ENCODE measurements at regions not wholly inside any gene's neighbourhood (a gene's known extent, or its start where the extent isn't known, plus 50 kb on each side); places are given as distances from the start of the nearest gene placed in this dataset.

GRCh38 chr22:48687606-48688005 is 1140.1 kb downstream of the BRD1 start:
- no peak for DNase-seq

- DNase-seq, result no peak
Measured at GRCh38 chr22:48686694-48687302, 1140.9 kb downstream of the BRD1 start.

GRCh38 chr22:48685767-48686166 is 1141.9 kb downstream of the BRD1 start:
- DNase-seq, result no peak

- no peak for DNase-seq
Measured at GRCh38 chr22:48683640-48684039, 1144.0 kb downstream of the BRD1 start.

- DNase-seq, result no peak
Measured at GRCh38 chr22:48682504-48682903, 1145.2 kb downstream of the BRD1 start.

GRCh38 chr22:48680601-48681000 is 1147.1 kb downstream of the BRD1 start:
- DNase-seq, result no peak

- no peak for DNase-seq
Measured at GRCh38 chr22:48679656-48680555, 1147.8 kb downstream of the BRD1 start.

- no peak for DNase-seq
Measured at GRCh38 chr22:48678171-48679135, 1149.2 kb downstream of the BRD1 start.

GRCh38 chr22:48677621-48678020 is 1150.1 kb downstream of the BRD1 start:
- DNase-seq, result no peak

- no peak for DNase-seq
Measured at GRCh38 chr22:48677168-48677520, 1150.5 kb downstream of the BRD1 start.

GRCh38 chr22:48676266-48677167 is 1151.2 kb downstream of the BRD1 start:
- DNase-seq, result no peak

- DNase-seq, result no peak
Measured at GRCh38 chr22:48675830-48676145, 1151.9 kb downstream of the BRD1 start.

GRCh38 chr22:48675141-48675829 is 1152.4 kb downstream of the BRD1 start:
- DNase-seq, result no peak

- DNase-seq, result no peak
Measured at GRCh38 chr22:48673806-48674500, 1153.7 kb downstream of the BRD1 start.

GRCh38 chr22:48672387-48672786 is 1155.3 kb downstream of the BRD1 start:
- DNase-seq, result no peak

- DNase-seq, result no peak
Measured at GRCh38 chr22:48670731-48671130, 1156.9 kb downstream of the BRD1 start.

GRCh38 chr22:48669986-48670716 is 1157.5 kb downstream of the BRD1 start:
- no peak for DNase-seq

GRCh38 chr22:48669226-48669625 is 1158.4 kb downstream of the BRD1 start:
- no peak for DNase-seq

- DNase-seq, result no peak
Measured at GRCh38 chr22:48667289-48667688, 1160.4 kb downstream of the BRD1 start.

GRCh38 chr22:48666620-48667019 is 1161.1 kb downstream of the BRD1 start:
- DNase-seq, result no peak
